Osteocyte (in vitro differentiated cells): ENCODE measurements at regions not wholly inside any gene's neighbourhood (a gene's known extent, or its start where the extent isn't known, plus 50 kb on each side); places are given as distances from the start of the nearest gene placed in this dataset.
"Not testable (repeated sequence)": the region's sequence is repeated elsewhere in the genome, so short reads cannot be mapped to it uniquely, and the experiment has no call there.

Experiments
- DNase-seq: peaks from one replicate; pipeline ENCODE4 v3.0.0; 2021; ENCODE audit warnings: mixed read lengths; ENCODE audit not compliant: unreplicated experiment; ENCODE audit errors: extremely low spot score
- H3K27ac Mint-ChIP-seq: one replicate; pipeline ENCODE4 v1.8.0; 2021; ENCODE audit warnings: mild to moderate bottlenecking, mixed read lengths; ENCODE audit not compliant: unreplicated experiment
- H3K27me3 Mint-ChIP-seq: one replicate; pipeline ENCODE4 v1.8.0; 2021; ENCODE audit warnings: mixed read lengths; ENCODE audit not compliant: unreplicated experiment
- H3K36me3 Mint-ChIP-seq: one replicate; pipeline ENCODE4 v1.8.0; 2021; ENCODE audit warnings: mixed read lengths; ENCODE audit not compliant: unreplicated experiment
- H3K4me1 Mint-ChIP-seq: one replicate; pipeline ENCODE4 v1.8.0; 2021; ENCODE audit warnings: mixed read lengths; ENCODE audit not compliant: unreplicated experiment
- H3K4me3 Mint-ChIP-seq: one replicate; pipeline ENCODE4 v1.8.0; 2021; ENCODE audit warnings: mild to moderate bottlenecking, moderate library complexity, mixed read lengths; ENCODE audit not compliant: unreplicated experiment
- H3K9me3 Mint-ChIP-seq: one replicate; pipeline ENCODE4 v1.8.0; 2021; ENCODE audit warnings: mixed read lengths; ENCODE audit not compliant: unreplicated experiment
- TF ChIP-seq, protein P1 (sequence below): fragments of 200-600 bp; sonication (generic); IDR thresholded peaks from 2 replicates; pipeline ENCODE4 v1.5.0; 2021; ENCODE audit warnings: antibody characterized with exemption, mild to moderate bottlenecking, moderate library complexity

GRCh38 chr7:125197731-125198393 is 268.2 kb upstream of the POT1 start:
- no peaks in the 10 kb centered on the region for H3K27me3 Mint-ChIP-seq
- TF ChIP-seq, protein P1, sequence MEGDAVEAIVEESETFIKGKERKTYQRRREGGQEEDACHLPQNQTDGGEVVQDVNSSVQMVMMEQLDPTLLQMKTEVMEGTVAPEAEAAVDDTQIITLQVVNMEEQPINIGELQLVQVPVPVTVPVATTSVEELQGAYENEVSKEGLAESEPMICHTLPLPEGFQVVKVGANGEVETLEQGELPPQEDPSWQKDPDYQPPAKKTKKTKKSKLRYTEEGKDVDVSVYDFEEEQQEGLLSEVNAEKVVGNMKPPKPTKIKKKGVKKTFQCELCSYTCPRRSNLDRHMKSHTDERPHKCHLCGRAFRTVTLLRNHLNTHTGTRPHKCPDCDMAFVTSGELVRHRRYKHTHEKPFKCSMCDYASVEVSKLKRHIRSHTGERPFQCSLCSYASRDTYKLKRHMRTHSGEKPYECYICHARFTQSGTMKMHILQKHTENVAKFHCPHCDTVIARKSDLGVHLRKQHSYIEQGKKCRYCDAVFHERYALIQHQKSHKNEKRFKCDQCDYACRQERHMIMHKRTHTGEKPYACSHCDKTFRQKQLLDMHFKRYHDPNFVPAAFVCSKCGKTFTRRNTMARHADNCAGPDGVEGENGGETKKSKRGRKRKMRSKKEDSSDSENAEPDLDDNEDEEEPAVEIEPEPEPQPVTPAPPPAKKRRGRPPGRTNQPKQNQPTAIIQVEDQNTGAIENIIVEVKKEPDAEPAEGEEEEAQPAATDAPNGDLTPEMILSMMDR = no peak
- no peak overlapping the region for H3K4me3 Mint-ChIP-seq
- no peak overlapping the region for H3K27ac Mint-ChIP-seq
- peaks cover 3% of the 10 kb centered on the region for H3K9me3 Mint-ChIP-seq
- H3K36me3 Mint-ChIP-seq = no peaks in the 10 kb centered on the region
- H3K4me1 Mint-ChIP-seq = peaks cover 6% of the 10 kb centered on the region
- DNase-seq = no peak

- H3K4me3 Mint-ChIP-seq = no peak overlapping the region
- DNase-seq = no peak
- TF ChIP-seq, protein P1 = no peak
Measured at GRCh38 chr7:125195156-125195555, 265.5 kb upstream of the POT1 start.

GRCh38 chr7:125193263-125193662 is 263.6 kb upstream of the POT1 start:
- Mint-ChIP-seq H3K27ac (no peak overlapping the region), H3K4me3 (no peak overlapping the region), H3K9me3 (peaks cover 13% of the 10 kb centered on the region), H3K27me3 (peaks cover 2% of the 10 kb centered on the region), H3K4me1 (peaks cover 6% of the 10 kb centered on the region), H3K36me3 (peaks cover 2% of the 10 kb centered on the region)
- TF ChIP-seq, protein P1 = no peak
- no peak for DNase-seq

More at GRCh38 chr7:125195156-125195555, 265.5 kb upstream of the POT1 start:
- Mint-ChIP-seq H3K27ac (no peak overlapping the region), H3K27me3 (no peaks in the 10 kb centered on the region), H3K9me3 (peaks cover 13% of the 10 kb centered on the region), H3K36me3 (peaks cover 2% of the 10 kb centered on the region), H3K4me1 (peaks cover 6% of the 10 kb centered on the region)

DNA sequence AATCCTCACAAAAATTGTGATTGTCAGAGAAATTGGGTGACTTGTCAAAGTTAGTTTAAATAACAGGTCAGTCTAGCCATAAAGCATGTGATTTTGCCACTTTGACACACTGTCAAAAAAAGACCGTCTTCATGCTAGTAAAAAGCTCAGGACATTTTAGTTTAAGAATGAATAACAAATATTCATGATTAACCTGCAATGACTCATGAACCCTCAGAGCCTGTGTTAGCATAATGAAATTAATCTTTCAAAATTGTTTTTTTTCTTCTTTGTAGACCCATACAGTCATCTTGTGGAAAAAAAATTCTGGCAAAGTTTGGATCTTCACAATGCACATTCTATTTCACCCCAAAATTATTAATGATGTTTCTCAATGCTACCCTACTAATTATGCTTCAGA is 255.2 kb upstream of the POT1 start:
- DNase-seq = no peak
- Mint-ChIP-seq H3K27me3 (peaks cover 2% of the 10 kb centered on the region), H3K4me3 (no peak overlapping the region), H3K4me1 (peaks cover 2% of the 10 kb centered on the region), H3K27ac (no peak overlapping the region), H3K36me3 (no peaks in the 10 kb centered on the region), H3K9me3 (peaks cover 6% of the 10 kb centered on the region)
- TF ChIP-seq, protein P1 = no peak

DNA sequence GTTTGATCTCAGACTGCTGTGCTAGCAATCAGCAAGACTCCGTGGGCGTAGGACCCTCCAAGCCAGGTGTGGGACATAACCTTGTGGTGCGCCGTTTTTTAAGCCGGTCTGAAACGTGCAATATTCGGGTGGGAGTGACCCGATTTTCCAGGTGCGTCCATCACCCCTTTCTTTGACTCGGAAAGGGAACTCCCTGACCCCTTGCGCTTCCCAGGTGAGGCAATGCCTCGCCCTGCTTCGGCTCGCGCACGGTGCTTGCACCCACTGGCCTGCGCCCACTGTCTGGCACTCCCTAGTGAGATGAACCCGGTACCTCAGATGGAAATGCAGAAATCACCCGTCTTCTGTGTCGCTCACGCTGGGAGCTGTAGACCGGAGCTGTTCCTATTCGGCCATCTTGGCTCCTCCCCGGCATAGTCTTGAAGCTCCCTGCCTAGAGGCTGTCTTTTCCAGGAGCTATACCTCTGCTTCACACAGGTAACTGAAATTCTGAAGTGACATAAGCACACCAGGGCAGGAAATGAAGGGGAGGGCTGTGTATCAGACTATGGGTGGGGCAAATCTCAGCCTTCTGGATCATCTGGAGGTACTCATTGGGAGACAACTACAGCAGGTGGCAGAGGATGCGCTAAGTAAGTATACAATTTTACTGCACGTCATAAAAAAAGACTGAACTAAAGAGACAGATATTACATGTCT is 252.1 kb upstream of the POT1 start:
- H3K27ac Mint-ChIP-seq, DNase-seq, H3K36me3 Mint-ChIP-seq, H3K4me3 Mint-ChIP-seq, H3K4me1 Mint-ChIP-seq, H3K27me3 Mint-ChIP-seq: not testable (repeated sequence)
- peaks cover 14% of the 10 kb centered on the region for H3K9me3 Mint-ChIP-seq
